Kidney tubule cell (primary cell): ENCODE measurements at regions not wholly inside any gene's neighbourhood (a gene's known extent, or its start where the extent isn't known, plus 50 kb on each side); places are given as distances from the start of the nearest gene placed in this dataset.
"Not testable (repeated sequence)": the region's sequence is repeated elsewhere in the genome, so short reads cannot be mapped to it uniquely, and the experiment has no call there.

Experiments used
- DNase-seq: peaks from one replicate; pipeline ENCODE4 v3.0.0-alpha.2; 2018; ENCODE audit warnings: low spot score

DNA sequence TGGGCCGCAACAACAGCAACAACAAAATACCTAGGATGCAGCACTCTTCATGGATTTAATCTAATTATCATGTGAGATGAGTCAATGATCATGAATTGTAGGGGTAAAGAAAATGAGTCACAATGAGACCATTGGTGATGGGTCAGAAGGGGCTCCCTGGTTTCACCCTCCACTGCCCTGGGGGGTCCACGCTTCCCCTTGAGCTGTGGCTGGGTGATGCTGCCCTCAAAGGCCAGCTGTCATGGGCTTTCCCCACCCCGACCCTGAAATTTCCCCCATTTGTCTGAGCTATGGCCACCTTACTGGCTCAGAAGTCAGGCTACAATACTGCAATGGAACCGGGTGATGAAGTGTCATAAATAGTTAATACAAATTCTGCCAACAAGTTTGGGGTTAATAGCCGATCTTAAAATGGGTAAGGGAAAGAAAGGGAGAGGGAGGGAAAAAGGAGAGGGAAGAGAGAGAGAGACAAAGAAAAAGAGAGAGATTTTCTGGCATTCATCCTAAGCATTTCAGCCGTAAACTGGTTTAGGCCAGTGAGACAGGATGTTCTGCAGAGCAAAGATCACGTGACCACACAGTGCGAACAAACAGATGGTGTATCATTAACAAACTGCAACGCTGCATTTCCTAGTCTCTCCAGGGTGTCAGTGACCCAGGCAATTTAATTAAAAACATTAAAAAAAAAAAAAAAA, 143.4 kb upstream of the ERRFI1 start:
- DNase-seq: peak; percentile 96

DNA sequence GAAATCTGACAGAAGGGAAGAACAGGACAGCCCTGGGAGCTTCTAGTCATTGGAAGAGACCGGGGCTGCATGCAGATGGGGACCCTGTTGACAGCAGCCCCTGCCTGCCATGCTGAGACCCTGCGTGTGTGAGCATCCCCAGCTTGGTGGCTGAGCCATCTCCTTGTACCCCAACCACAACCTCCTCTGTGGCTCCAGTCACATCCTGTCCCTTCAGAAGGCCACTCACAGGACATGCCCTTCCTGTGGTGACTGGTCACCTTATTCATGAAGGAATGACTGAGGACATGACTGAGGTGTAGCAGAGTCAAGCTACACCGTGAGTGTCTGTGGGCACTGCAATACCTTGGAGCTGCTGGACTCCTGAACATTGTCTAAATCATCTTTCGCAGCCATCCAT, 141.8 kb upstream of the ERRFI1 start:
- peak; percentile 72 for DNase-seq

DNA sequence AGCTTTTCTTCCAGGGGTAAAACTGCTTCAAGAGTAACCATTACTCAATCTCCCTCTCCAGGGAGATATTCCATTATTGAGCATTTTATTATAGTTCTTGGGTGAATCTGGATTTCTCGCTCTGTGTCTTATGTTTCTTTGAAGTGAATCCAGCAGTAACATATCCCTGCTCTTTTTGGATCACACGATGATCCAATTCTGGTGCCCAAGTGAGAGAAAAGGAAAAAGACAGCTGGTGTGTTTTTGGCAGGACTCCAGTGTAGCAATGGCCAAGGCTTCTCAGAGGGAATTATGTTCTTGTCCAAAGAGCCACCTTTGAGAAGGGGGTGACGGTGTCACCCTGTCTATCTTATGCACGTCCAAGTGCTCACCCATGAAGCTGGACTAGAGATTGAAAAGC, 140.3 kb upstream of the ERRFI1 start:
- no peak for DNase-seq

DNA sequence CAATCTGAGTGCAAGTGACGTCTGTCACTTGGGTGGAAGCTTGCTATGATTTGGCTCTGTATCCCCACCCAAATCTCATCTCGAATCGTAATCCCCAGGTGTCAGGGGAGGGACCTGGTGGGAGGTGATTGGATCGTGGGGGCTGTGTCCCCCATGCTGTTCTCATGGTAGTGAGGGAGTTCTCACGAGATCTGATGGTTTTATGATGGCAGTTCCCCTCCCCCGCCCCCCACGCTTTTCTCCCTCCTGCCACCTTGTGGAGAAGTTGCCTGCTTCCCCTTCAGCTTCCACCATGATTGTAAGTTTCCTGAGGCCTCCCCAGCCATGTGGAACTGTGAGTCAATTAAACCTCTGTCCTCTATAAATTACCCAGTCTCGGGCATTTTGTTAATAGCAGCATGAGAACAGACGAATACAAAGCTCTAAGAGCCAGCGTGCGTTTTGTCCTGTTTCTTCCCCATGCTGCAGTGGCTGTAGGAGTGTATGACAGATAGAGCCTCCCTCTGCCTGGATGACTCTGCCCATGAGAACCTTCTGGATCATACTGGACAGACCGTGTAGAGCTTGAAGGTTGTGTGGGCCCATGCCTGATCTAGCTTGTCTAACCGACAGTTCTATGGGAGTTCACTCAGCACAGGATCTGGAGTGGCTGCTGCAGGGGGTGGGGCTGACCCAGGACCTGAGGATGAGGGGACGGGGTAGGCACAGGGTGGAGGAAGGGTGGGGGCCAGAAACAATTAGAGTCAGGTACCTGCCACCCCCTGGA, 139.7 kb upstream of the ERRFI1 start:
- DNase-seq: no peak

DNA sequence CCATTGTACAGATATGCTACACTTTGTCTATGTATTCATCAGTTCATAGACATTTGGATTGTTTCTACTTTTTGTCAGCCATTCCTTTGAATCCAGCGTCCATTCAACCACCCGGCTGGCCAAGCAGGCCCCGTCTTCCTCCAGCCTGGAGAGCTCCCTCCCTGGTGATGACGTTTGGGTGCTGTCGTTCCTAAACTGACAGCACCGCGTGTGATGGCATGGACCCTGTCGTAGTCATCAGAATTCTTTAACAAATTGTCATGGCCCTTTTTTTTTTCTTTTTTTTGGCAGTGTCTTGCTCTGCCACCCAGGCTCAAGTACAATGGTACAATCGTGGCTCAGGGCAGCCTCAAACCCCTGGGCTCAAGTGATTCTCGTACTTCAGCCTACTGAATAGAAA, 138.6 kb upstream of the ERRFI1 start:
- DNase-seq: no peak

DNA sequence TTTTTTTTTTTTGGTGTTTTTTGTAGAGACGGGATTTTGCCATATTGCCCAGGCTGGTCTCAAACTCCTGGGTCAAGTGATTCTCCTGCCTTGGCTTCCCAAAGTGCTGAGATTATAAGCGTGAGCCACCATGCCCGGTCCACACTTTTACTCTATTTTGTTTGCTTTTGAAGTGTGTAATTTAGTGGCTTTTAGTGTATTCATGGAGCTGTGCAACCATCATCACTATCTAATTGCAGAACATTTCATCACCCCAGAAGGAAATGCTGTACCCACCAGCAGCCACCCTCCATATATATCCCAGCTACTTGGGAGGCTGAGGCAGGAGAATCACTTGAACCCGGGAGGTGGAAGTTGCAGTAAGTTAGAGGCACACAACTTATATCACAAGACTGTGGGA, 136.9 kb upstream of the ERRFI1 start:
- no peak for DNase-seq

DNA sequence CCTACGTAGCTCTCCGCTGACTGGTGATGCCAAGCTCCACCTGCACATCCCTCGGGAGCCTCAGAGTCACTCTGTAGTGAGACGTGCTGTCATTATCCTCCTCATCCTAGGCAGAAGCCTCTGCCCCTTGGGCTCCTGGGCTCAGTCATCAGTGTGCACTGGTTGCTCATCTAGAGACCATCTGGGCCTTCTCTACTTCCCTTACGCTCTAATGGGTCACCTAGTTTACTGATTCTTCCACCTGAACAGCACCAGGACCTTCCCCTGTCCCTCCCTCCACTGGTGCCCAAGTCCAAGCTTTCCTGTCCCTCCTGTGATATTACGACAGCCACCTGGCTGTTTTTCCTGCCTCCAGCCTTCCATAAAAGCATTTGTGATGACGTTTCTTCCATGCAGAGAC, 136.1 kb upstream of the ERRFI1 start:
- no peak for DNase-seq

DNA sequence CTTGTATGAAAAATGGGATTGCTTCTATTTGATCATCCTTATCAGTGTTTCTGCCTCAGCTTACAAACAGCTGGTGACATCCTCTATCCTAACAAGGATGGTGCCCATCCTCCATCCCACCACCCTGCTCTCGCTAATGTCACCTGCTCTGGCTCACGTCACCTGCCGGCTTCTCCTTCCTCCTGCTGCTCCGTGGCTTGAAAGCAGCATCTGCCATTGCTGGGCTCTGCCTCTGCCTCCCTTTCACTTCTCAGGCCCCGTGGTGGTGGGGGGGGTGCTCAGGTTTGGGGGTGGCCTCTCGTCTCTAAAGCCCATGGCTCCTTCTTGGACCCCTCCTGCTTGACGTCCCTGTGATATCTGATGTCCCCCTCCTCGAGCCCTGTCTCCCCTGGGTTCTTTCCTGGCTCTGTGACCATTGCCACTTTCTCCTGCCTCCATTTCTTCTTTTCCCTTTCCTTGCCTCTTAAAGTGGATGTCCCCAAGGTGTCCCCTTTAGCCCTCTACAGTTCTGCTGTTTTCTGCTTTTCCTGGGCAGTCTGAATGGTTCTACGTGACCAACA, 135.5 kb upstream of the ERRFI1 start:
- no peak for DNase-seq

DNA sequence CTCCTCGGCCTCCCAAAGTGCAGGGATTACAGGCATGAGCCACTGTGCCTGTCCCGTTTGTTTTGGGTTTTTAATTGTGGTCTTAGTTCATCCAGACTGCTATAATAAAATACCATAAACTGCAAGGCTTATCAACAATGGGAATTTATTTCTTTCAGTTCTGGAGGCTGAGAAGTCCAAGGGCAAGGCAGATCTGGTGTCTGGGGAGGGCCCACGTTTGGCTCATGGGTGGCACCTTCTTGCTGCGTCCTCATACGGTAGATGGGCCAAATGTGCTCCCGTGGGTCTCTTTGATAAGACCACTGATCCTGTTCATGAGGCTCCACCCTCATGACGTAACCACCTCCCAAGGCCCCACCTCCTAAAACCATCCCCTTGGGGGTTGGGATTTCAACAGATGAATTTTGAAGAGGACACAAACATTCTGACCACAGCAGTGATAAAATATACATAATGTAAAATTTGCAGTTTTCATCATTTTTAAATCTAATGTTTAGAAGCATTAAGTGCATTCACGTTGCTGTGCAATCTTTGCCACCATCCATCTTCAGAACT, 133.4 kb upstream of the ERRFI1 start:
- no peak for DNase-seq

DNA sequence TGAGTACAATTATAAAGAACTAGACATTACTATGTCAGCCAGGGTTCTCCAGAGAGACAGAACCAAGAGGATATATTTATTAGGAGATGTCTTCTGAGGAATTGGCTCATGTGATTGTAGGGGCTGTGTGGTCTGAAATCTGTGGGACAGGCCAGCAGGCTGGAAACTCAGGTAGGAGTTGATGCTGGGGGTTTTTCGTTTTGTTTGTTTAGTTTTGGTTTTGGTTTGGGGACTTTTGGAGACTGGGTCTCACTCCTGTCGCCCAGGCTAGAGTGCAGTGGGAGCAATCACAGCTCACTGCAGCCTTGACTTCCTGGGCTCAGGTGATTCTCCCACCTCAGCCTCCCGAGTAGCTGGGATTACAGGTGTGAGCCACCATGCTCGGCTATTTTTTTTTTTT, 132.9 kb upstream of the ERRFI1 start:
- DNase-seq: no peak

DNA sequence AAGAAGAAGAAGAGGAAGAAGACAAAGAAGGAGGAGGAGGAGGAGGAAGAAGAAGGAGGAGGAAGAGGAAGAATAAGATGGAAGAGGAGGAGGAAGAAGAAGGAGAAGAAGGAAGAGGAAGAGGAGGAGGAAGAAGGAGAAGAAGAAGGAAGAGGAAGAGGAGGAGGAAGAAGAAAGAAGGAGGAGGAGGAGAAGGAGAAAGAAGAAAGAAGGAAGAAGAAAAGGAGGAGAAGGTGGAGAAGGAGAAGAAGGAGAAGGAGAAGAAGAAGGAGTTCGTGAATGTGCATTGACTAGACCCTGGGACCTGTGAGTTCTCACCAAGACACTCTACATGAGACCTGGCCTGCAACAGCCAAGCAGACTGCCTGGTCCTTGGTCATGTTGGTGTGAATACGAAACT, 131.7 kb upstream of the ERRFI1 start:
- no peak for DNase-seq

DNA sequence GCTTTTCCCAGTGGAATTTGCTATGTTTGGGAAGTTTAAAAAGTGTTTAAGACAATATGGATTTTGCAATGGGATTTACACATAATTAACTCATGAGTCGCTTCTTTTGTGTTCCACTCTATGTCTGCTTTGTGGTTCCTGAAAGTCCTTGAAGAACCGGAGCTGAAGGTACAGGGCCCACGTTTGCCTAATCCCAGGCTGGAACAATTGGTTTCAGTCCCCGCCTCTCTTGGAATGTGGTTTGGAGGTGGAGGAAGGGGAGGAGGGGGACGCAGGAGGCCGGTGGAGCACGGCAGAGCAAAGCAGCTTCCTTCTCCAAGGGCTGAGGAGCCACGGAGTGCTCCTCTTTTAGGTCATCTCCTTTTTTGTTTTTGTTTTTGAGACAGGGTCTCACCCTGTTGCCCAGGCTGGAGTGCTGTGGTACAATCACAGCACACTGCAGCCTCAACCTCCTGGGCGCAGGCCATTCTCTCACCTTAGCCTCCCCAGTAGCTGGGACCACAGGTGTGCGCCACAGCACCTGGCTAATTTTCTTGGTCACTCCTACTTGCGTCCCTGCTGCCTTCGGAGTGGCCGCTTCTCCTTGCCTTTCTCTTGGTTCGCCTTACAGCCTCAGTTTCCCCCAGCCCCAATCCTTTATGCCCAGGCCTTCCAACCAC, 129.5 kb upstream of the ERRFI1 start:
- peak; percentile 87 for DNase-seq

DNA sequence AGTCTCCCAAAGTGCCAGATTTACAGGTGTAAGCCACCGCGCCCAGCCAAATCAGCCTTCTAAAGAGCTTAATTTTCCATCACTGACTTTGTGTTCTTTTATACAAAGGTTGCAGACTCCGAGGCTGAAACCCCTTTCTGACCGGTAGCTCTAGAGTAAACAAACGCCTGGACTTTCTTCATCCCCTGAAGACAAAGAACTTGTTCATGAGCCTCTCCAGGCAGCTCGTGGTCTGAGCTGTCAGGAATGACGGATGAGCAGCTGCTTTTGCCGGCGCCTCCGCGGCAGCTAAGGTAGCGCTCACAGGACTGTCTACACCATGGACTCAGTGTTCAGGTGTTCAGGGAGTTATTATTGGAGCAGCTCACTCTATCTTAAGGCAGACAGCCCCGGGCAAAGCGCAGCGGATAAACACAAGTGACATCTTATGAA, 128.5 kb upstream of the ERRFI1 start:
- DNase-seq: peak; percentile 83

DNA sequence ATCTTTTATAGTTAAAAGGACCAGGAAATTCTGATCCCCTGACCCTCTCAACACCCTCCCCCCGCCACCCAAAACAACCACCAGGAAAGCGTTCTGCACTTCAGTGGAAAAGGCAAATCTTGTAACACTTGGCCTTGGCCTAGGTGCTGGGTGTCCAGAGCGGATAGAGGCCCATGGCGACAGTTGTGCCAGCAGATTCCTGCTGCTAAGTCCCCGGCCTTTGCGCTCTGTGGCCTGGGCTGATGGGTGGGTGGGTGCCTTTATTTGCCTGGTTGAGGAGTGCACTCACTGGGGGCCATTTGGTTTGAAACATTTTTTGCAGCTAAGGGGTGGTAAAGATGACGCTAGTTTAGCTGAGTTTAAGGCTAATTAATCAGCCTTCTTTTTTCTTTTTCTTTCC, 127.9 kb upstream of the ERRFI1 start:
- DNase-seq: no peak

DNA sequence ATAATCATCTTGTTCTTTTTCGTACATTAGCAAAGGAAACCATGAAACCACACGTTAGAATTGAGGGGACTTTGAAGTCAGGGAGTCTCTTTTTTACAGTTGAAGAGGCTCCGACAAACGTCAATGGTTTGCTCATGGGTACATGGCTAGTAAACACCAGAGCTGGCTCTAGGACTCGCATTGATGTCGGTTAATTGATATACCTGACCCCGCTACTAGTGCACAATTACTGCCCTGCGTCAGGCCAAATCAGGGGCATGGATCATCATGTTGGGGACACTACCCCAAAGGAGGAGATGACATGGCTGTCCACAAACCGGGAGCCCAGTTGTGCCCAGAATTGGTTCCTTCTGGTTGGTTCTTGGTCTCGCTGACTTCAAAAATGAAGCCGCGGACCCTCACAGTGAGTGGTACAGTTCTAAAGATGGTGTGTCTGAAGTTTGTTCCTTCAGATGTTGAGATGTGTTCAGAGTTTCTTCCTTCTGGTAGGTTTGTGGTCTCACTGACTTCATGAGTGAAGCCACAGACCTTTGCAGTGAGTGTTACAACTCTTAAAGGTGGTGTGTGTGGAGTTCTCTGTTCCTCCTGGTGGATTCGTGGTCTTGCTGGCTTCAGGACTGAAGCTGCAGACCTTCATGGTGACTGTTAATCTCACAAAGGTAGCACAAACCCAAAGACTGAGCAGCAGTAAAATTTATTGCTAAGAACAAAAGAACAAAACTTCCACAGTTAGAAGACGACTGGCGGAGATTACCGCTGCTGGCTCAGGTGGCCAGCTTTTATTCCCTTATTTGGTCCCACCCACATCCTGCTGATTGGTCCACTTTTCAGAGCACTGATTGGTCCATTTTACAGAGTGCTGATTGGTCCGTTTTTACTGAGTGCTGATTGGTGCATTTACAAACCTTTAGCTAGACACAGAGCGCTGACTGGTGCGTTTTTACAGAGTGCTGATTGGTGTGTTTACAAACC, 126.9 kb upstream of the ERRFI1 start:
- no peak for DNase-seq

DNA sequence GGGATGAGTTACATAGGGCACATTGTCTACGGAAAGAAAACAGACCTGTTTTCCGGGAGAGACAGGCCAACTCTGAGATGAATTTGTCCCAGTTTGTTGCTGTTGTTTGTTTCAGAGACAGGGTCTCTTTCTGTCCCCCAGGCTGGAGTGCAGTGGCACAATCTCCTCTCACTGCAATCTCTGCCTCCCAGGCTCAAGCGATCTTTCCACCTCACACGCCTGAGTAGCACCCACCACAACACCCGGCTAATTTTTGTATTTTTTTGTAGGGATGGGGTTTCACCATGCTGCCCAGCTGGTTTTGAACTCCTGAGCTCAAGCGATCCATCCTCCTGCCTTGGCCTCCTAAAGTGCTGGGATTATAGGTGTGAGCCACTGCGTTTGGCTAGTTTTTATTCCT, 125.5 kb upstream of the ERRFI1 start:
- no peak for DNase-seq

DNA sequence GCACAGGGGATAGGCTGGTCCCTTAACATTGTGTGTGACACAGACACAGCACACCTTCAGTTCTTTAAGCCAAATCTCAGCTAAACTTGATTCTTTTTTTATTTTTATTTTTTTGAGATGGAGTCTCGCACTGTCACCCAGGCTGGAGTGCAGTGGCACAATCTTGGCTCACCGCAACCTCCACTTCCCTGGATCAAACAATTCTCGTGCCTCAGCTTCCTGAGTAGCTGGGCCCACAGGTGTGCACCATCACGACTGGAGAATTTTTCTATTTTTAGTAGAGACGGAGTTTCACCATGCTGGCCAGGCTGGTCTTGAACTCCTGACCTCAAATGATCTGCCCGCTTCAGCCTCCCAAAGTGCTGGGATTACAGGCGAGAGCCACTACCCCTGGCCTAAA, 123.6 kb upstream of the ERRFI1 start:
- not testable (repeated sequence) for DNase-seq

DNA sequence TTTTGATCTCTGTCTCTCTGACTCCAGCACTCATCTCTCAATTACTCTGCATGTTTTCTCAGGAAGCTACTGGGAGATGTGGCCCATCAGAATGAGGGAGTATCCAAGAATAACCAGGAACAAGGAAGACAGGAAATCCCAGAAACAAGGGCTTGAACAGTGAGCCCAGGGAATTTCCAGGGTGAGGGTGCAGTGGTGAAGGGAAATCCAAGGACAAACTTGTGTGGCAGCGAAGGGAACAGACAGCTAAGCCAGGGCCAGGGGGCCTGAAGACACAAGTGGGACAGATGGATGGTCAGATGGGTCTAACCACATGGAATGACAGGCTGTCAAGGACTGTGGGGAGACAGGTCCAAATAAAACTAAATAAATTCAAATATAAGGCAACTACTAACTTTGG, 121.8 kb upstream of the ERRFI1 start:
- peak; percentile 78 for DNase-seq

DNA sequence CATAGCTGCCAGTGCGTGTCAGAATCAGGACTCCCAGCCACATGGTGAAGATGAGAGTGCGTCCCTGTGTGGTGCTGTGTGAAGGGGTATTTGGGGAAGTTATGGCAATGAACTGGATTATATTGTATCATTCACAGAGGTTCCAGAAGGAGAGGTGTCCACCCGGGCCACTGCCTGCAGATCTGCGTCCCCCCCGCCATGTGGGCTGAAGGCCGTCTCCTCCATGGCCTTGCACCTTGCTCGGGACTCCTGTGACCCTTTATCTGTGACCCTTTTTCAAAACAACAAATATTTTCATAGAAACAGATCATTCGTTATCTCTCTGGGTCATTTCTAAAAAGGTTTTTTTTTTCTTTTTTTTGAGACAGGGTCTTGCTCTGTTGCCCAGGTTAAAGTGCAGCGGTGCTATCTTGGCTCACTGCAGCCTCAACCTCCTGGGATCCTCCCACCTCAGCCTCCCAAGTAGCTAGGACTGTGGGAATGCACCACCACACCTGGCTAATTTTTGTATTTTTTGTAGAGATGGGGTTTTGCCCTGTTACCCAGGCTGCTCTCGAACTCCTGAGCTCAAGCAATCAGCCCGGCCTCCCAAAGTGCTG, 120.2 kb upstream of the ERRFI1 start:
- no peak for DNase-seq

DNA sequence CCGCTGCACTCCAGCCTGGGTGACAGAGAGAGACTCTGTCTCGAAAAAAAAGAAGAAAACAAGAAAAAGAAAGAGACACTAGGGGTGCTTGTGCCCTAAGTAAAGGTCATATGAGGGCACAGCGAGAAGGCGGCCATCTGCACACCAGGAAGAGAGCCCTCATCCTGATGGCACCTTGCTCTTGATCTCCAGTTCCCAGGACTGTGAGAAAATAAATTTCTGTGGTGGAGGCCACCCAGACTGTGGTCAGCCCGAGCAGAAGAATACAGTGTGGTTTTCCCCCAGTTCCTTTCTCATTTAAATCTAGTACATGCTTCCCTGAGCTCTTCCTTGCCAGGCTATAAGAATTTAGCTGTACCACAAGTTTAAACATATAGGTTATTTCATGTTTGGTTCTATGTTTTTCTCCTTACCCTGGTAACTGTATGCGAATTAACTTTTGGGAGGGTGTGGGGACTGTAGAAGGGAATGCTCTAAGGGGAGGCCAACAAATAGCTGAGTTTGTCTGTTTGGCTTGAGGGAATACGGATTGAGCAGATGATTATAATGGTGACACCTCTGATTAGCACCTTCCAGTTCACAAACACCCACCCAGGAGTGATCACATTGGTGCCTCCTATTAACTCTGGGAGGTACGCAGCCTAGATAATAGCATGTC, 119.6 kb upstream of the ERRFI1 start:
- DNase-seq: no peak
